ENCODE measurements at regions not wholly inside any gene's neighbourhood (a gene's known extent, or its start where the extent isn't known, plus 50 kb on each side); places are given as distances from the start of the nearest gene placed in this dataset.

GRCh38 chr10:64731016-64731415 lies 1209.8 kb downstream of the REEP3 start:
- POLR2A ChIA-PET (ENCODE audit: low non-redundant PET): no interaction called here
- no peak for TF ChIP-seq CTCF (conservative IDR thresholded peaks at IDR 0.05; ENCODE audit: low read depth)
- no peak for DNase-seq (ENCODE audit: low spot score)
- H3K27ac ChIP-seq: no peak overlapping the region
- CTCF ChIA-PET: no interaction called here

GRCh38 chr10:64732372-64732957 lies 1211.3 kb downstream of the REEP3 start:
- CTCF ChIA-PET: no interaction called here
- H3K27ac ChIP-seq: no peak overlapping the region
- POLR2A ChIA-PET (ENCODE audit: low non-redundant PET): no interaction called here
- no peak for DNase-seq (ENCODE audit: low spot score)
- TF ChIP-seq CTCF (conservative IDR thresholded peaks at IDR 0.05; ENCODE audit: low read depth): no peak

- peak; percentile 28 for DNase-seq (ENCODE audit: low spot score)
- ChIA-PET POLR2A (ENCODE audit: low non-redundant PET) (no interaction called here), CTCF (no interaction called here)
- 0 out of 2 replicates have a peak, but pooled peaks have one; percentile 10 for TF ChIP-seq CTCF (conservative IDR thresholded peaks at IDR 0.05; ENCODE audit: low read depth)
- no peak overlapping the region for H3K27ac ChIP-seq
These were observed 1212.8 kb downstream of the REEP3 start for GRCh38 chr10:64733980-64734379.

GRCh38 chr10:64738462-64738861 lies 1217.3 kb downstream of the REEP3 start:
- POLR2A ChIA-PET (ENCODE audit: low non-redundant PET): no interaction called here
- CTCF ChIA-PET: interaction anchor here (0.5 kb wide), 1 partner anchor 836 kb away, joined by 3 read pairs; no protein-coding TSS in a partner anchor
- no peak overlapping the region for H3K27ac ChIP-seq
- no peak for TF ChIP-seq CTCF (conservative IDR thresholded peaks at IDR 0.05; ENCODE audit: low read depth)
- DNase-seq (ENCODE audit: low spot score): no peak

- no peak for DNase-seq (ENCODE audit: low spot score)
- POLR2A ChIA-PET (ENCODE audit: low non-redundant PET): no interaction called here
- no peak overlapping the region for H3K27ac ChIP-seq
- no peak for TF ChIP-seq CTCF (conservative IDR thresholded peaks at IDR 0.05; ENCODE audit: low read depth)
- CTCF ChIA-PET: interaction anchor here (0.6 kb wide), 2 partner anchors 233 to 370 kb away, joined by 3 to 5 read pairs; no protein-coding TSS in a partner anchor
These were observed 1224.4 kb downstream of the REEP3 start for GRCh38 chr10:64745565-64745964.

- ChIA-PET POLR2A (ENCODE audit: low non-redundant PET) (interaction anchor here (0.7 kb wide), 1 partner anchor 19 kb away, joined by 3 read pairs; no protein-coding TSS in a partner anchor), CTCF (interaction anchor here (0.6 kb wide), 2 partner anchors 142 to 1966 kb away, joined by 3 read pairs; no protein-coding TSS in a partner anchor)
- no peak overlapping the region for H3K27ac ChIP-seq
- DNase-seq (ENCODE audit: low spot score): no peak
- no peak for TF ChIP-seq CTCF (conservative IDR thresholded peaks at IDR 0.05; ENCODE audit: low read depth)
These were observed 1229.5 kb downstream of the REEP3 start for GRCh38 chr10:64750672-64751071.

Data from RWPE1 (cell line).